HS-5 (cell line): ENCODE measurements at regions not wholly inside any gene's neighbourhood (a gene's known extent, or its start where the extent isn't known, plus 50 kb on each side); places are given as distances from the start of the nearest gene placed in this dataset.

ENCODE experiments used
- DNase-seq: peaks from one replicate; pipeline ENCODE4 v3.0.0-alpha.2; 2012; ENCODE audit warnings: low read depth

GRCh38 chr10:78162853-78163252 lies 129.2 kb downstream of the RPS24 start:
- DNase-seq: no peak

DNA sequence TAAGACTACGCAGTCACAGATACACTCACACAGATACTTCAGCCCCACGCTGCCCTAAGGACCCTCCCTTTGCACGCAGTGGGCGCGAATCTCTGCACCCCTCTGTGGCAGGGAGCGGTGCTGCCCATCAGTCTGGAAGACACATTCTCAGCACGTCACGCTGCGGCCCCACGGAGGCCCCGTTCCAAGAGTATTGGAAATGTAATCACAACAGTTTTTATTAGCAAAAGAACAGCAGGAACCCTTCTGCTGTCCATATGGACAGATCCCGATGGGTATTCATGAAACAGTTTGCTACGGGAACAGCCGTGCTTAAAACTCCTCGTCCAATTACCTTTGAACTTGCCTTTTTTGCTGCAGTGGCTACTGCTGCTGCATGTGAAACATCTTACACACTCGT lies 131.0 kb downstream of the RPS24 start:
- no peak for DNase-seq

- DNase-seq: no peak
These were observed 131.5 kb downstream of the RPS24 start for GRCh38 chr10:78165172-78165571.

- DNase-seq: no peak
These were observed 132.0 kb downstream of the RPS24 start for GRCh38 chr10:78165617-78166016.

- DNase-seq: no peak
These were observed 132.6 kb downstream of the RPS24 start for GRCh38 chr10:78166261-78166660.

- no peak for DNase-seq
These were observed 135.6 kb downstream of the RPS24 start for GRCh38 chr10:78169214-78169613.

GRCh38 chr10:78170026-78170475 lies 136.4 kb downstream of the RPS24 start:
- DNase-seq: peak; percentile 39

GRCh38 chr10:78171633-78172400 lies 138.2 kb downstream of the RPS24 start:
- DNase-seq: no peak

DNA sequence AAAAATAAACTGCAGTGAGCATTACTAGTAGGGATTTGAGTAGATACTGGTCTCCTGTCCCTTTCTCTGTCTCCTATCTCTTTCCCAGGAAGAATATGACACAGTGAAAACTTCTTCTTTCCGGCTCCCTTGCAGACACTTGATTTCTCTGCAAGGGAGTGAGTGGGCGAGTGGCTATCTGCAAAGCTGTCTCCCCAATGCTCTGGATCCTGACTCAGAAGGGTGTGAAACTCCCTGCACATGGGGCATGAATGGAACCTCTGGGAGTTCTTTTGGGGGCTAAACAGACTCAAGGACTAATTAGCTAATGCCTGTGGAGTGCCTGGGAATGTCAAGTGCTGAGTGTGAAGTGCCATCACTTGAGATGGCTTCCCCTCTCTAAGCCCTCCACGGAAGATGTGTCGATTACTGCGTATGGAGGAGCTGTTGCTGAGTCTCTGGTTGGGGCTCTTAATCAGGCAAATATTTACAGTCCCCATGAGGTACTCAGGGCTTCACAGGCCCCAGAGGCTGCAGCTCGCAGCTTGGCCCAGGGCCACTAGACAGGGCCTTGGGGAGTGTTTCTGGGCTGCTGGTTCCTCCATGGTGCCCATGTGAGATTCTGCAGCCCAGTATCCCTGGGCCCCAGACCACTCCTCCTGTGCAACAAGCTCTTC lies 139.8 kb downstream of the RPS24 start:
- DNase-seq: no peak

GRCh38 chr10:78175444-78176015 lies 141.9 kb downstream of the RPS24 start:
- no peak for DNase-seq

GRCh38 chr10:78176320-78177317 lies 143.0 kb downstream of the RPS24 start:
- no peak for DNase-seq

DNA sequence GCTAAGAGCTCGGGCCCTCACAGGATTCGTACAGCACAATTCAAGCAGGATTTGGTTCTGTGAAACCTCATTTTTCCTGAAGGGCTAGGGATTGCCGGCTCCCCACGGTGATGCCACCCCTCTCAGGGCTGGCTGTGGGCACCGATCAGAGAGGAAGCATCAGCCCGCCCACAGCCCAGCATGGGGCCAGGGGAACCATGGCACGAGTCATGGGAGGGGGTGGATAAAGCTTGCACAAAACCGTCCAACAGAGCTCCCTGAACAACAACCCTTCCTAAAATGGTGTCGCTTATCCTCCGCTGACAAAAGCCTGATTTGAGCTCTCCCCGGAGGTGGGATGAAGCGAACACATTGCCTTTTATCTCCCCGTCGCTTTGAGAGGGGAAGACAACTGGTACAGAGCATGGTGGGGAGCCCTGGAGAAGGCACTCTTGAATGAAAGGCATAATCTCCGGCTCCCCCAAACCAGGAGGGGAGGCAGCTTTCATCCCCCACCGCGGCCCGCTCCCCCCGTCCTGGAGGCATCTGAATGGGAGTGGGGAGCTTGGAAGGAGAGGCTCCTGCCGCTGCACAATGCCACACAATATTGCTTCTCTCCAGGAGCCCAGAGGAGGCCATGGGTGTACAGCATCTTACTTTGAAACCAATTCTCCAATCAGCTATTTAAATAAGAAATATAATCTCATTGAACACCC lies 144.0 kb downstream of the RPS24 start:
- DNase-seq: no peak

DNA sequence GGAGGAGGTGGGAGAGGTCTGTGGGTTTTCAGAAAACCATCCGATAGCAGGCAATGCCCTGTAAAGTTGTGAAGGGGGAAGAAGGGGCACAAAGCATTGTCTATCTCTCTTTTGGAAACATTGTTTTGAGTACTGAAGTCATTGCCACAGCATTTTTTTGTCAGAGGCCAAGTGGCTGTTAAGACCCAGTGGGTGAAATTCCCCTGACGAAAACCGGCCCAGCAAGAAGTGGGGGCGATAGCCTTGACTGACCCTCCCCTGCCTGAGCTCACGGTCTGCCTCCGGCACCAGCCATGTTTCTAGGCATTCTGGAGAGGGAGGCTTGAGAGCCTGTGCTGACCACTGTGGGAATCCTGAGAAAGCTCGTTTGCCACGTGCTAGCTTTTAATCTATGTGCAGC lies 144.7 kb downstream of the RPS24 start:
- no peak for DNase-seq

DNA sequence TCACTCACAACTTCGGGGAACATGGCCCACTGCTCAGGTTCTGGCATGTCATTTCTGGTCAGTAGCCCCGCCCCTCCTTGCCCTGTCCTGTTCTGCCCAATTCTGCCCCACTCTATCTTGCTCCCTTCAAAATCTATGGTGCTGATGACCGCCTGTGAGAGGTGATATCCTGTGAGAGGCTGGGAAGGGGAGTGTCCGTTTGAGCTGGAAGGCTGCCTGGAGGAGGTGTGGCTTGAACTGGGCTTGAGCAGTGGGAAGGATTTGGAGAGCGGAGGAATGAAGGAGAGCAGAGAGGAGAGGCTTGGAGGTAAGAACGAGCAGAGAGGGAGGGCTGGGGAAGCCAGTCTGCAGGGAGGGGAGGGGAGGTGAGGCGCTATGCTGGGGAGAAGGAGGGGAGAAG lies 145.3 kb downstream of the RPS24 start:
- no peak for DNase-seq

DNA sequence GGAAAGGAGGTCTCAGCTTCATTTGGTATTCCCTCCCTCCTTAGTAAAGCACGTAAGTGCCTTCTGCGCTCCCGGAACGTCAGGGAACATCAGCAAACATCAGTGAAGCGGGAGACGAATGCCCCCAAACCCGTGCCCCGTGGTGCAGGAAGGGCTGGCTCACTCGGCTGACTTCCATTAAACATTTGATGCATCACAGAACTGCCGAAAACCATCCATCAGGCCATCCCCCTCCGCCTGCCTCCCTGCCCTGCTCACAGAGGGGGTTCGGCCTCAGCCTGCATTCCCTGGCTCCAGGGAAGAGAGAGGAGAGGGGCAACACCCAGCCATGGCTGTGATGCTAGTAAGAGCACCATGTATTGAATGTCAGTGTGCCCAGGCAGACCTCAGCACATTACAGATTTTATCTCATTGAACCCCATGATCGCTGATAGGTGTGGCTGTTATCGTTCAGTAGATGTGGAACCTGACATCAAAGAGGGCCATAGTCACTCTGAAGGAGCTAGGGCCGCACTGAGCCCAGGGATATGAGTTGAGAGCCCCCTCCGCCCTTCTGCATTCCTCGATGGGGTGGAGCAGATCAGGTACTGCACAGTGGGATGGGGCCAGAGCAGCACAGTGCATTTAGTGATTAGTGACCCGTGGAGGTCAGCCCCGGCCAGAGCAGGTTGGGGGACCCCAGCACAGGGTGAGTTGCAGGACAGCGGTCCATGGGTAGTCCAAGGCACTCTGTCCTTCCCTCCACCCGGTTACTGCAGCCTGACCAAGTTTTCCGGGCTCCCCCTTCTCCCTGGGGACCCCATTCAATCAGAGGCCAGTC lies 146.4 kb downstream of the RPS24 start:
- DNase-seq: no peak

DNA sequence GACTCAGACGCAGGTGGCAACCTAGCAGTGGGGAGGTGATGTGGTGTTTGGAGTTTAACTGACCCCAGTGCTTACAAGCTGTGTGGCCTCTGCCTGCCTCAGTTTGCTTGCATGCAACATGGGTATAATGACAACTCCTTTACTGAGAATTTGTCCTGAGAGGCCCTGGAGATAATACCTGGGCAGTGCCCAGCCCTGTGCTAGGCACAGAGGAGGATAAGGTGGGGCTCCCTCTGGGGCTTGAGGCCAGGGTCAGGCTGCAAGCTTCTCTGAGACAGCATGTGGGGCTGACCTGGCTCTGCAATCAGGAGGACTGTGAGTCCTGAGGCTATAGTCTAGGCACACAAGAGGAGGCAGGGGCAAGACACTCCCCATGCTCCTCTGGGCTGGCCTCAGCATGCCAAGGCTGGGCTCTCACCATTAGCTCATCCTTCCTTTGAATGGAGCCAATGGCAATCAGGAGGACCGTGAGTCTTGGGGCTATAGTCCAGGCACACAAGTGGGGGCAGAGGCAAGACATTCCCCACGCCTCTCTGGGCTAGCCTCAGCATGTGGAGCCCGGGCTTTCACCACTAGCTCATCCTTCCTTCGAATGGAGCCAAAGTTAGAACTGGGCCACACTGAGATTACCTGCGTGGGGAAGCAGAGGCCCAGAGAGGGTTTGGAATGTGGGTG lies 147.9 kb downstream of the RPS24 start:
- no peak for DNase-seq

GRCh38 chr10:78182841-78183240 lies 149.2 kb downstream of the RPS24 start:
- no peak for DNase-seq

DNA sequence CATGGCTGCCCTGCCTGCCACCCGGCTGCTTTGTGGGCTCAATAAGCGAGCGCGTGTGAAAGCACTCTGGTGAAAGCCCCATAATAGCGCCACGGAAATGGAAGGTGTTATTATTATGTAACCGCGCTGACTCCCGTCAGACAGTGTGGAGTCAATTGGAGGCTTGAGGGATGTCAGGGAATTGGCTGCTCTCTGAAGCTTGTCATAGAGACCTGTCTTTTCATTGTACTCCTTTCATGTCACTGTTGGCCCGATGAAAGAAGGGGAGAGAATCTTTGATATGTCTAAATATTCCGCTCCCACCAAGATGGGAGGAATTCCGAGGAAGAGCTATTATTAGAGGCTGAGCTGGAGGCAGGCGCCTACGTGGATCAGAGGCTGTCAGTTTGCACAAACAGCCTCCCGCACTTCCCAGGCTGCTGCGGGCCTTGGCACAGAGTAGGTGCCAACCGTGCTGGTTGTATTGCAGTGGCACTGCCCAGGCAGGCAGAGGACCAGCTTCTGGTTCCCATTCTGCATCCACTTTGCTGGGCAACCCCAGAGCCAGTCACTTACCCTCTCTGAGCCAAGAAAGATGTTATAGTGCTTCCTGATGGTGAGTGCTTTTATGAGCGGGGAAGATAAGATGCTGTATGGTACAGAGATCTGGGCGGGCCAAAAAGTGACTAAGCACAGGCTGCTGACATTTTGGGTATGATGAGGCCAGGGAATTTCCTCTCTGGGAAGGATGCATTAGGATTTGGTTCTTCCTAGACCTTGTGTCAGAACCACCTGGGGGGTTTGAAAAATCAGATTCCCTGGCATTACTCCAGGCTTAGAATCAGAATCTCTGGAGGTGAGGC lies 151.4 kb downstream of the RPS24 start:
- DNase-seq: no peak

- DNase-seq: no peak
These were observed 152.0 kb downstream of the RPS24 start for GRCh38 chr10:78185693-78186055.
